CD4-positive, alpha-beta T cell (primary cell): ENCODE measurements at regions not wholly inside any gene's neighbourhood (a gene's known extent, or its start where the extent isn't known, plus 50 kb on each side); places are given as distances from the start of the nearest gene placed in this dataset.

ENCODE experiments used
- ATAC-seq: fragments of 200-7000 bp; cut with Tn5 transposase; one replicate; pipeline ENCODE4 v1.10.0; 2022; ENCODE audit warnings: mild to moderate bottlenecking; ENCODE audit not compliant: poor library complexity
- CTCF ChIA-PET: fragments of 350-600 bp; sonication (Branson Sonifier 250); formaldehyde crosslinking; loops from one replicate; lab custom pipeline; 2021; ENCODE audit warnings: antibody characterized with exemption, inconsistent platforms; lab: Charles Lee
- POLR2A ChIA-PET: fragments of 350-600 bp; sonication (Branson Sonifier 250); formaldehyde crosslinking; loops from one replicate; lab custom pipeline; 2021; ENCODE audit warnings: antibody characterized with exemption, inconsistent platforms; lab: Charles Lee
- DNase-seq, 14 experiments: peaks; one replicate each; pipeline ENCODE4 v3.0.0-alpha.2; 2013 to 2020; ENCODE audit warnings: mixed read lengths in 2 of 14
- H3K27ac ChIP-seq, 2 donors: one replicate each; pipeline versions ENCODE4 v1.5.1 to v1.7.0; 2013; ENCODE audit warnings: low read length in 2 of 2, low read depth in 1 of 2, mild to moderate bottlenecking in 1 of 2
- H3K27me3 ChIP-seq, 2 experiments: 1 replicate in 1 of 2; 2 replicates in 1 of 2; pipeline versions ENCODE4 v1.6.1 to v1.7.0; 2013; ENCODE audit warnings: low read length in 2 of 2, control low read depth in 1 of 2, mild to moderate bottlenecking in 1 of 2, moderate library complexity in 1 of 2; ENCODE audit not compliant: insufficient read depth in 2 of 2, control insufficient read depth in 1 of 2
- H3K36me3 ChIP-seq: one replicate; pipeline ENCODE4 v1.6.1; 2013; ENCODE audit warnings: low read length, control low read depth; ENCODE audit not compliant: insufficient read depth
- H3K4me1 ChIP-seq: one replicate; pipeline ENCODE4 v1.6.1; 2013; ENCODE audit warnings: low read length, control low read depth; ENCODE audit not compliant: insufficient read depth
- H3K4me3 ChIP-seq: one replicate; pipeline ENCODE4 v1.5.1; 2013; ENCODE audit warnings: mild to moderate bottlenecking, low read length, moderate library complexity
- H3K9me3 ChIP-seq, 2 experiments: 1 replicate in 1 of 2; 2 replicates in 1 of 2; pipeline versions ENCODE4 v1.6.1 to v1.7.0; 2013; ENCODE audit warnings: low read length in 2 of 2, mild to moderate bottlenecking in 2 of 2, control low read depth in 1 of 2, moderate library complexity in 1 of 2; ENCODE audit not compliant: control insufficient read depth in 1 of 2, insufficient read depth in 1 of 2
- H3K27ac Mint-ChIP-seq: one replicate; pipeline ENCODE4 v1.8.0; 2020; ENCODE audit warnings: mixed read lengths
- H3K27me3 Mint-ChIP-seq: one replicate; pipeline ENCODE4 v1.8.0; 2021; ENCODE audit warnings: mixed read lengths
- H3K36me3 Mint-ChIP-seq: one replicate; pipeline ENCODE4 v1.8.0; 2021; ENCODE audit warnings: low read depth, mixed read lengths
- H3K4me1 Mint-ChIP-seq: one replicate; pipeline ENCODE4 v1.8.0; 2021; ENCODE audit warnings: low read depth, mixed read lengths
- H3K4me3 Mint-ChIP-seq: one replicate; pipeline ENCODE4 v1.8.0; 2020; ENCODE audit warnings: mild to moderate bottlenecking, mixed read lengths
- H3K9me3 Mint-ChIP-seq: one replicate; pipeline ENCODE4 v1.8.0; 2020; ENCODE audit warnings: mixed read lengths
- intact Hi-C, 2 experiments: fragments of 100-400 bp; cut with DNase I in 1 of 2; cut with micrococcal nuclease in 1 of 2; formaldehyde crosslinking; loops; one replicate each; pipeline versions ENCODE4 v1.15.1 to v1.9.0; 2023 to 2025; cut with DNase I, micrococcal nuclease
- TF ChIP-seq, protein P1 (sequence below): fragments of 200-600 bp; IDR thresholded peaks from one replicate; pipeline ENCODE4 v1.8.0; 2022; ENCODE audit warnings: antibody characterized with exemption, mild to moderate bottlenecking

DNA sequence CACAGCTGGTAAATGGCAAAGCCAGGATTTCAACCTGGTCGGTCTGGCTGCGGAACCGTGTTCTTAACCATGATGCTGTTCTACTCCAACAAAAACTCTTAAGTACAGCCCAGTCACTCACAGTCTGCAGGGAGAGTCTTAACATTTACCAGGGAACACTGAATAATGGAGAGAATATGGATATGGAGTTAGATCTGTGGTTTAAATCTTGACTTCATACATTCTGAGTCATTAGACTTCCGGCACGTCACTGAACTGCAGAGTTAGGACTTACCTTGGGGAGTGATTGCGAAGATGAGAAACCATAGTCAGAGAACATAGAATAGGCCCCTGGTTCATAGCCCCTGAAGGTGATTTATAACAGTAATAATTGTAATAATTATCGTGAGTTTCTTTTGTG lies 61.7 kb downstream of the ADRA2A start:
- Histone ChIP-seq H3K36me3 (no peaks in the 10 kb centered on the region), H3K4me1 (no peaks in the 10 kb centered on the region), H3K4me3 (no peak overlapping the region), H3K27me3 (peaks cover 4 to 14% of the 10 kb centered on the region in 2 experiments), H3K27ac (no peak overlapping the region), H3K9me3 (no peaks in the 10 kb centered on the region)
- DNase-seq (no peak), ATAC-seq (no peak)
- POLR2A ChIA-PET: no interaction called here
- CTCF ChIA-PET: no interaction called here
- H3K27ac Mint-ChIP-seq: no peak overlapping the region
- TF ChIP-seq, protein P1, sequence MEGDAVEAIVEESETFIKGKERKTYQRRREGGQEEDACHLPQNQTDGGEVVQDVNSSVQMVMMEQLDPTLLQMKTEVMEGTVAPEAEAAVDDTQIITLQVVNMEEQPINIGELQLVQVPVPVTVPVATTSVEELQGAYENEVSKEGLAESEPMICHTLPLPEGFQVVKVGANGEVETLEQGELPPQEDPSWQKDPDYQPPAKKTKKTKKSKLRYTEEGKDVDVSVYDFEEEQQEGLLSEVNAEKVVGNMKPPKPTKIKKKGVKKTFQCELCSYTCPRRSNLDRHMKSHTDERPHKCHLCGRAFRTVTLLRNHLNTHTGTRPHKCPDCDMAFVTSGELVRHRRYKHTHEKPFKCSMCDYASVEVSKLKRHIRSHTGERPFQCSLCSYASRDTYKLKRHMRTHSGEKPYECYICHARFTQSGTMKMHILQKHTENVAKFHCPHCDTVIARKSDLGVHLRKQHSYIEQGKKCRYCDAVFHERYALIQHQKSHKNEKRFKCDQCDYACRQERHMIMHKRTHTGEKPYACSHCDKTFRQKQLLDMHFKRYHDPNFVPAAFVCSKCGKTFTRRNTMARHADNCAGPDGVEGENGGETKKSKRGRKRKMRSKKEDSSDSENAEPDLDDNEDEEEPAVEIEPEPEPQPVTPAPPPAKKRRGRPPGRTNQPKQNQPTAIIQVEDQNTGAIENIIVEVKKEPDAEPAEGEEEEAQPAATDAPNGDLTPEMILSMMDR: no peak
- H3K36me3 Mint-ChIP-seq: no peaks in the 10 kb centered on the region
- H3K27me3 Mint-ChIP-seq: peaks cover 52% of the 10 kb centered on the region
- H3K4me1 Mint-ChIP-seq: no peaks in the 10 kb centered on the region
- H3K4me3 Mint-ChIP-seq: no peak overlapping the region
- intact Hi-C loops: no loop called here
- no peaks in the 10 kb centered on the region for H3K9me3 Mint-ChIP-seq

DNA sequence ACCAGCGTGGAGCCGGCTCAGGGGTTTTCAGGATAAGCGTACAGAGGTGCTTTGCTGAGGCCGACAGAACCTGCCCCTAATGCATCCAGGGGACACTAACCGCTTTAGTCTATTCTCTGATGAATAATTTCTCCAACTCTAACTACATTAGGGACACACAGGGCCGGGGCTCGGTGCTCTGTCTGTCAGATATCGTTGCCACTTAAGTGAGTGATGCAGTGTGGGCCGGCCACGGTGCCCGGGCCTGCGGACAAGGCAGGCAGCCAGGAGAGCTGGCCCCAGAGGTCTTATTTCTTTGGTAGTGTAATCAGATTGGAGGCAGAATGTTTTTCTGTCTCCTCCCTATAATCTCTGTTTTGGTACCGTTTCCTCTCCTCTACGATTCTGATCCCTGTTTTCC lies 62.7 kb downstream of the ADRA2A start:
- no peaks in the 10 kb centered on the region for H3K9me3 Mint-ChIP-seq
- ChIA-PET CTCF (interaction anchor here (0.6 kb wide), 1 partner anchor 30 kb away, joined by 3 read pairs; no protein-coding TSS in a partner anchor), POLR2A (no interaction called here)
- no peak for ATAC-seq
- Histone ChIP-seq H3K9me3 (no peaks in the 10 kb centered on the region), H3K36me3 (no peaks in the 10 kb centered on the region), H3K27ac (no peak overlapping the region), H3K27me3 (peaks cover 4 to 14% of the 10 kb centered on the region in 2 experiments), H3K4me1 (no peaks in the 10 kb centered on the region), H3K4me3 (no peak overlapping the region)
- no peaks in the 10 kb centered on the region for H3K4me1 Mint-ChIP-seq
- intact Hi-C loops: no loop called here
- no peak overlapping the region for H3K4me3 Mint-ChIP-seq
- no peak for DNase-seq
- peaks cover 47% of the 10 kb centered on the region for H3K27me3 Mint-ChIP-seq
- H3K36me3 Mint-ChIP-seq: no peaks in the 10 kb centered on the region
- no peak overlapping the region for H3K27ac Mint-ChIP-seq
- TF ChIP-seq, protein P1: no peak

DNA sequence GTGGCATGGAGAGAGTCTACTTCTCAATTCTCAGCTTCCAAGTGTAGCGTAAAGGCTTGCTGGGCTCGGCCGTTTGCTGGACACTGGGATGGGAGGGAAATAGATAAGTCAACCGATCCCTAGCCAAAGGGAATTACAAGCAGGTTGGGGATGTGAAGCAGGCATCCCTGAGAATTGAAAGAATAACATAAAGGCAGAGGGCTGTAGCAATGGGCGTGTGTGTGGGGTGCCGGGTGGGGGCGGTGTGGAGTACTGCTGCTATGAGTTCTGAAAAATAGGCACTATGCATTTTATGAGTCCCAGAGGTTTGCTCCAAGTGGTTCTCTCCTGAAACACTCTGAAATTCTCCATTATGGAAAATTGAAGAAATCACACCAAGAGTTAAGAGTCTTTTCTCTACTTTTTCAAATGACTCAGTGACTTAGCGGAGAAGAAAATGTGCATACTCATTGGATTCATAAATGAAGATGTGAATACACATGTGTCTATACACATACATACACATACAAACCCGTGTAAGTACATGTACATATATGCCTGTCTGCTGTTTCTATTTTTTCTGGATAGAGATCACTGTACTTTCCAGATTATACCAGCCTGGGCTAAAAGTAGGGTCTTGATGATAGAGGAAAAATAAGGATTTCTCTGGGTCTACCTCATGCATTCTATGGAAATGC lies 65.4 kb downstream of the ADRA2A start:
- H3K27ac Mint-ChIP-seq: no peak overlapping the region
- H3K36me3 ChIP-seq: no peaks in the 10 kb centered on the region
- peaks cover 9% of the 10 kb centered on the region for H3K4me1 ChIP-seq
- TF ChIP-seq, protein P1: no peak
- no peaks in the 10 kb centered on the region for H3K9me3 ChIP-seq
- no peak for DNase-seq
- peaks cover 4 to 14% of the 10 kb centered on the region in 2 experiments for H3K27me3 ChIP-seq
- H3K9me3 Mint-ChIP-seq: no peaks in the 10 kb centered on the region
- ATAC-seq: no peak
- no peak overlapping the region for H3K4me3 Mint-ChIP-seq
- POLR2A ChIA-PET: no interaction called here
- intact Hi-C loops: no loop called here
- peaks cover 13% of the 10 kb centered on the region for H3K4me1 Mint-ChIP-seq
- H3K27ac ChIP-seq: no peak overlapping the region
- CTCF ChIA-PET: no interaction called here
- H3K4me3 ChIP-seq: no peak overlapping the region
- no peaks in the 10 kb centered on the region for H3K36me3 Mint-ChIP-seq
- H3K27me3 Mint-ChIP-seq: peaks cover 25% of the 10 kb centered on the region
